H1 (cell line): ENCODE measurements at regions not wholly inside any gene's neighbourhood (a gene's known extent, or its start where the extent isn't known, plus 50 kb on each side); places are given as distances from the start of the nearest gene placed in this dataset.
A peak's percentile ranks its signal among the peaks of the same experiment; 100 is the strongest.

Experiments used
- CTCF ChIA-PET: fragments of 300-600 bp; sonication (Branson Sonifier 250); formaldehyde crosslinking; loops from one replicate; lab custom pipeline; 2021; ENCODE audit not compliant: partially characterized antibody; lab: Charles Lee
- POLR2A ChIA-PET: fragments of 300-600 bp; sonication (Branson Sonifier 250); formaldehyde crosslinking; loops from one replicate; lab custom pipeline; 2021; ENCODE audit warnings: inconsistent platforms; ENCODE audit not compliant: partially characterized antibody; lab: Charles Lee
- DNase-seq, 2 experiments: peaks; one replicate each; pipeline versions ENCODE4 v3.0.0 to v3.0.0-alpha.2; 2010 to 2022; ENCODE audit warnings: low spot score in 2 of 2, low read depth in 1 of 2, mixed read lengths in 1 of 2
- FAIRE-seq: peaks from 2 replicates; lab custom pipeline; 2011; peaks lifted over from hg19 to GRCh38; lab: Jason Lieb, UNC
- H2AFZ ChIP-seq: 2 replicates; pipeline ENCODE4 v1.8.1; 2012; ENCODE audit warnings: low read length, inconsistent platforms
- H2AK5ac ChIP-seq: 2 replicates; pipeline ENCODE4 v1.6.1; 2013; ENCODE audit warnings: low read depth, low read length
- H2BK120ac ChIP-seq: replicated peaks from 2 replicates; pipeline ENCODE3; 2013; ENCODE audit warnings: low read depth, low read length, inconsistent platforms
- H2BK12ac ChIP-seq: 2 replicates; pipeline ENCODE4 v1.6.1; 2013; ENCODE audit warnings: low read depth, low read length
- H2BK15ac ChIP-seq: 2 replicates; pipeline ENCODE4 v1.6.1; 2013; ENCODE audit warnings: low read length
- H2BK20ac ChIP-seq: 2 replicates; pipeline ENCODE4 v1.6.1; 2013; ENCODE audit warnings: low read length
- H2BK5ac ChIP-seq: 2 replicates; pipeline ENCODE4 v1.6.1; 2013; ENCODE audit warnings: low read depth, low read length
- H3K14ac ChIP-seq: 2 replicates; pipeline ENCODE4 v1.6.1; 2013; ENCODE audit warnings: inconsistent platforms; ENCODE audit not compliant: insufficient read length
- H3K18ac ChIP-seq: 2 replicates; pipeline ENCODE4 v1.6.1; 2013; ENCODE audit warnings: low read length; ENCODE audit errors: extremely low read depth
- H3K23ac ChIP-seq: 2 replicates; pipeline ENCODE4 v1.6.1; 2013; ENCODE audit warnings: inconsistent platforms; ENCODE audit not compliant: insufficient read length
- H3K23me2 ChIP-seq: 2 replicates; pipeline ENCODE4 v1.6.1; 2013; ENCODE audit warnings: low read depth, low read length
- H3K27ac ChIP-seq: 2 replicates; pipeline ENCODE4 v1.6.1; 2011; ENCODE audit warnings: low read depth, low read length, inconsistent platforms
- H3K27me3 ChIP-seq, 4 experiments: replicated peaks in 1 of 4; 1 replicate in 1 of 4; 2 replicates in 3 of 4; pipeline versions ENCODE4 v1.6.1 to v1.8.1; 2011 to 2013; ENCODE audit warnings: low read length in 3 of 4, mild to moderate bottlenecking in 3 of 4, inconsistent platforms in 2 of 4, mixed read lengths in 2 of 4, moderate library complexity in 1 of 4; ENCODE audit not compliant: control insufficient read depth in 3 of 4, insufficient read depth in 3 of 4; ENCODE audit errors: extremely low read depth in 1 of 4
- H3K36me3 ChIP-seq, 4 experiments: 2 replicates each; pipeline versions ENCODE4 v1.6.1 to v1.8.1; 2011 to 2013; ENCODE audit warnings: mild to moderate bottlenecking in 4 of 4, low read length in 3 of 4, moderate library complexity in 2 of 4, control low read depth in 1 of 4, inconsistent platforms in 1 of 4; ENCODE audit not compliant: insufficient read depth in 4 of 4, control insufficient read depth in 2 of 4
- H3K4ac ChIP-seq: replicated peaks from 2 replicates; pipeline ENCODE3; 2013; ENCODE audit warnings: low read length, low read depth, mixed read lengths, inconsistent platforms; ENCODE audit not compliant: insufficient read length
- H3K4me1 ChIP-seq, 4 experiments: replicated peaks in 1 of 4; 1 replicate in 1 of 4; 2 replicates in 3 of 4; pipeline versions ENCODE4 v1.6.1 to v1.8.1; 2011 to 2013; ENCODE audit warnings: low read length in 3 of 4, inconsistent platforms in 2 of 4, mixed read lengths in 1 of 4; ENCODE audit not compliant: insufficient read depth in 4 of 4, control insufficient read depth in 3 of 4
- H3K4me2 ChIP-seq, 2 experiments: 2 replicates each; pipeline versions ENCODE4 v1.6.1 to v1.8.1; 2011 to 2013; ENCODE audit warnings: low read depth in 2 of 2, low read length in 2 of 2, control low read depth in 1 of 2, inconsistent platforms in 1 of 2, mild to moderate bottlenecking in 1 of 2; ENCODE audit not compliant: insufficient read depth in 1 of 2
- H3K4me3 ChIP-seq, 4 experiments: fragments of 200-600, 300-600 bp in 1 of 4; sonication (generic), shearing (Covaris generic), sonication (Bioruptor Twin) in 1 of 4; 2 replicates each; pipeline versions ENCODE4 v1.5.1 to v1.8.1; 2011 to 2016; ENCODE audit warnings: low read length in 4 of 4, low read depth in 3 of 4, control low read depth in 2 of 4, inconsistent platforms in 2 of 4, mild to moderate bottlenecking in 2 of 4, mixed read lengths in 1 of 4, moderate library complexity in 1 of 4; ENCODE audit not compliant: insufficient read depth in 2 of 4; ENCODE audit errors: extremely low read depth in 1 of 4
- H3K56ac ChIP-seq: replicated peaks from 2 replicates; pipeline ENCODE3; 2013; ENCODE audit warnings: low read depth, mild to moderate bottlenecking, mixed read lengths, low read length, inconsistent platforms; ENCODE audit not compliant: insufficient read length
- H3K79me1 ChIP-seq: 2 replicates; pipeline ENCODE4 v1.6.1; 2013; ENCODE audit warnings: low read depth, low read length, control low read depth
- H3K79me2 ChIP-seq, 2 experiments: 2 replicates each; pipeline versions ENCODE4 v1.6.1 to v1.8.1; 2012 to 2013; ENCODE audit warnings: low read length in 2 of 2, mild to moderate bottlenecking in 2 of 2, inconsistent platforms in 1 of 2; ENCODE audit not compliant: insufficient read depth in 2 of 2, control insufficient read depth in 1 of 2
- H3K9ac ChIP-seq, 4 experiments: replicated peaks in 1 of 4; 1 replicate in 1 of 4; 2 replicates in 3 of 4; pipeline versions ENCODE4 v1.6.1 to v1.8.1; 2011 to 2013; ENCODE audit warnings: low read depth in 3 of 4, low read length in 3 of 4, control low read depth in 2 of 4, mild to moderate bottlenecking in 2 of 4, moderate library complexity in 2 of 4, inconsistent platforms in 1 of 4; ENCODE audit errors: extremely low read depth in 1 of 4
- H3K9me3 ChIP-seq, 2 experiments: 2 replicates each; pipeline versions ENCODE4 v1.6.1 to v1.8.1; 2012 to 2013; ENCODE audit warnings: mild to moderate bottlenecking in 2 of 2, moderate library complexity in 2 of 2, control low read depth in 1 of 2, inconsistent platforms in 1 of 2, low read depth in 1 of 2, low read length in 1 of 2, mixed read lengths in 1 of 2; ENCODE audit not compliant: insufficient read depth in 2 of 2
- H4K20me1 ChIP-seq, 2 experiments: replicated peaks in 1 of 2; 2 replicates each; pipeline versions ENCODE3 to v1.8.1; 2011 to 2013; ENCODE audit warnings: inconsistent platforms in 2 of 2, low read length in 2 of 2, mild to moderate bottlenecking in 1 of 2; ENCODE audit not compliant: insufficient read depth in 2 of 2, control insufficient read depth in 1 of 2
- H4K5ac ChIP-seq: 2 replicates; pipeline ENCODE4 v1.6.1; 2013; ENCODE audit warnings: low read length, low read depth, mixed read lengths, inconsistent platforms; ENCODE audit not compliant: insufficient read length
- H4K8ac ChIP-seq: 2 replicates; pipeline ENCODE4 v1.8.0; 2013; ENCODE audit warnings: mild to moderate bottlenecking, moderate library complexity, low read length, inconsistent platforms; ENCODE audit not compliant: insufficient read depth; ENCODE audit errors: extremely low read depth
- H4K91ac ChIP-seq: replicated peaks from 2 replicates; pipeline ENCODE3; 2013; ENCODE audit warnings: low read length, mixed read lengths, inconsistent platforms; ENCODE audit not compliant: insufficient read length
- CBX5 ChIP-seq: fragments of 300-800, 300-1000 bp; sonication (generic); IDR thresholded peaks from 2 replicates; pipeline ENCODE4 v1.7.1; 2016; ENCODE audit warnings: antibody characterized with exemption, low read length, low read depth
- EP300 ChIP-seq, 2 experiments: IDR thresholded peaks; 1 replicate in 1 of 2; 2 replicates in 1 of 2; pipeline ENCODE4 v1.6.1; 2011 to 2012; ENCODE audit warnings: low read depth in 2 of 2, low read length in 2 of 2, mild to moderate bottlenecking in 2 of 2, borderline replicate concordance in 1 of 2, inconsistent platforms in 1 of 2, moderate library complexity in 1 of 2
- JUN ChIP-seq: IDR thresholded peaks from 2 replicates; pipeline ENCODE4 v1.6.1; 2011; ENCODE audit warnings: low read depth, mild to moderate bottlenecking, improper control_type of control experiment, low read length
- JUND ChIP-seq: IDR thresholded peaks from 2 replicates; pipeline ENCODE4 v1.6.1; 2011; ENCODE audit warnings: mild to moderate bottlenecking, improper control_type of control experiment, low read length
- PHF8 ChIP-seq: fragments of 200-600 bp; sonication (generic); conservative IDR thresholded peaks from 2 replicates; pipeline ENCODE4 v1.7.1; 2012; ENCODE audit warnings: low read depth, mild to moderate bottlenecking, inconsistent platforms, low read length, moderate library complexity
- RAD21 ChIP-seq, 2 experiments: IDR thresholded peaks in 1 of 2; conservative IDR thresholded peaks in 1 of 2; 2 replicates each; pipeline ENCODE4 v1.6.1; 2011; ENCODE audit warnings: low read depth in 2 of 2, low read length in 2 of 2, improper control_type of control experiment in 1 of 2, inconsistent platforms in 1 of 2, mild to moderate bottlenecking in 1 of 2, moderate library complexity in 1 of 2
- RBBP5 ChIP-seq: IDR thresholded peaks from 2 replicates; pipeline ENCODE4 v1.7.1; 2012; ENCODE audit warnings: low read depth, mild to moderate bottlenecking, inconsistent platforms, low read length, moderate library complexity, borderline replicate concordance
- RFX5 ChIP-seq: IDR thresholded peaks from 2 replicates; pipeline ENCODE4 v1.6.1; 2011; ENCODE audit warnings: low read depth, low read length, improper control_type of control experiment, borderline replicate concordance
- SP1 ChIP-seq: IDR thresholded peaks from 2 replicates; pipeline ENCODE4 v1.6.1; 2011; ENCODE audit warnings: low read depth, low read length
- SRF ChIP-seq: IDR thresholded peaks from 2 replicates; pipeline ENCODE4 v1.6.1; 2011; ENCODE audit warnings: mild to moderate bottlenecking, low read depth, low read length, moderate library complexity
- YY1 ChIP-seq: IDR thresholded peaks from 2 replicates; pipeline ENCODE4 v1.6.1; 2011; ENCODE audit warnings: low read depth, mild to moderate bottlenecking, low read length
- WGBS, 2 experiments: shearing (Covaris generic) in 1 of 2; methylation state at CpG; one replicate each; pipeline versions ENCODE4 v1.1.6 to v1.1.7; 2013 to 2015; ENCODE audit warnings: low lambda C conversion rate in 2 of 2, mixed read lengths in 2 of 2, inconsistent platforms in 1 of 2, low coverage in 1 of 2, missing lambda C conversion rate in 1 of 2; ENCODE audit not compliant: insufficient replicate concordance in 2 of 2, insufficient coverage in 1 of 2, insufficient read length in 1 of 2; ENCODE audit errors: extremely low coverage in 1 of 2, missing lambda C conversion rate in 1 of 2; 5-methylcytosine and 5-hydroxymethylcytosine counted together
- TF ChIP-seq, protein P1 (sequence below): IDR thresholded peaks from 2 replicates; pipeline ENCODE4 v1.6.1; 2012; ENCODE audit warnings: low read length, inconsistent platforms

DNA sequence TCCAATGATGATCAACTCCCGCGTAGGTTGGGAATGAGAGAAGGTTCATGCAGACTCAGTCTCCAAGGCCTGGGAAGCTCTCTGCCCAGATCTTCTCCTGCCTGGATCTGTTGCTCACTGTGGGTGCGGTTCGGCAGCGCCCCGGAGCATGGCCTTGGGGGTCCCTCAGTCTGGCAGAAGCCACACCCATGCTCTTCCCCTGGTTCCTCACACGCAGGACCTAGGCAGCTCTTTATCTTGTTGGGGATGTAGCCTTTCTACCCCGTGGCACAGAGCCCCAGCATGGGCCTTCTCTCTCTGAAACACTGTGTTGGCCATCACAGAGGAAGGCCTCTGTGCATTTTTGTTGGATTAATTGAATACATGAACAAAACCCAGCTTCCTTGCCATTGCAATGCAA lies 1461.6 kb downstream of the BRD1 start:
- H3K14ac ChIP-seq = no peak overlapping the region
- no peaks in the 10 kb centered on the region for H3K9me3 ChIP-seq
- peak overlapping the region; percentile 71; the same call in 1 of the 2 replicates for H2BK12ac ChIP-seq
- H3K23me2 ChIP-seq = peaks cover 7% of the 10 kb centered on the region; the same call in 1 of the 2 replicates
- no peaks in the 10 kb centered on the region for H3K79me2 ChIP-seq
- no peak overlapping the region for H3K4me2 ChIP-seq
- no peak overlapping the region for H3K56ac ChIP-seq
- no peak for FAIRE-seq
- no peak overlapping the region for H3K9ac ChIP-seq
- no peaks in the 10 kb centered on the region for H3K36me3 ChIP-seq
- peaks cover 0 to 2% (median 0%) of the 10 kb centered on the region in 4 experiments; a peak in 1 of 7 replicates for H3K27me3 ChIP-seq
- peak in 1 of 2 experiments; percentile 19 for DNase-seq
- H3K4me1 ChIP-seq = peaks cover 10 to 29% (median 15%) of the 10 kb centered on the region in 4 experiments
- no peak overlapping the region for H4K91ac ChIP-seq
- H3K23ac ChIP-seq = no peak overlapping the region
- H3K4ac ChIP-seq = no peak overlapping the region
- 85% methylated on average over 8 of the region's 8 CpGs; no CpG with 5 or more reads in 1 of the 2 experiments for WGBS, 2 experiments
- no peak overlapping the region; the same call in 1 of the 2 replicates for H2AK5ac ChIP-seq
- no peak overlapping the region for H4K8ac ChIP-seq
- no peak overlapping the region for H4K5ac ChIP-seq
- H3K27ac ChIP-seq = no peak overlapping the region
- H3K18ac ChIP-seq = no peak overlapping the region
- H2BK15ac ChIP-seq = no peak overlapping the region
- H2BK120ac ChIP-seq = no peak overlapping the region
- 0 out of 2 replicates have a peak overlapping the region, but pooled peaks have one; percentile 43 for H2BK20ac ChIP-seq
- no peaks in the 10 kb centered on the region for H4K20me1 ChIP-seq
- H3K79me1 ChIP-seq = no peaks in the 10 kb centered on the region
- ChIA-PET CTCF (interaction anchor here (0.6 to 0.7 kb wide), 2 partner anchors 27 to 28 kb away, joined by 3 read pairs; no protein-coding TSS in a partner anchor), POLR2A (no interaction called here)
- H2AFZ ChIP-seq = no peak overlapping the region
- H2BK5ac ChIP-seq = no peak overlapping the region
- H3K4me3 ChIP-seq = no peak overlapping the region
- TF ChIP-seq JUND = no peak
- TF ChIP-seq JUN = no peak
- TF ChIP-seq YY1 = no peak
- TF ChIP-seq, protein P1, sequence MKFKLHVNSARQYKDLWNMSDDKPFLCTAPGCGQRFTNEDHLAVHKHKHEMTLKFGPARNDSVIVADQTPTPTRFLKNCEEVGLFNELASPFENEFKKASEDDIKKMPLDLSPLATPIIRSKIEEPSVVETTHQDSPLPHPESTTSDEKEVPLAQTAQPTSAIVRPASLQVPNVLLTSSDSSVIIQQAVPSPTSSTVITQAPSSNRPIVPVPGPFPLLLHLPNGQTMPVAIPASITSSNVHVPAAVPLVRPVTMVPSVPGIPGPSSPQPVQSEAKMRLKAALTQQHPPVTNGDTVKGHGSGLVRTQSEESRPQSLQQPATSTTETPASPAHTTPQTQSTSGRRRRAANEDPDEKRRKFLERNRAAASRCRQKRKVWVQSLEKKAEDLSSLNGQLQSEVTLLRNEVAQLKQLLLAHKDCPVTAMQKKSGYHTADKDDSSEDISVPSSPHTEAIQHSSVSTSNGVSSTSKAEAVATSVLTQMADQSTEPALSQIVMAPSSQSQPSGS = no peak
- TF ChIP-seq EP300 (IDR thresholded peaks at IDR 0.05; ENCODE audit: borderline replicate concordance in 1 of 2, low read depth in 2 of 2, low read length in 2 of 2) = no peak
- TF ChIP-seq SP1 = no peak
- no peak for TF ChIP-seq PHF8
- TF ChIP-seq SRF = no peak
- no peak for TF ChIP-seq RAD21 (IDR thresholded peaks at IDR 0.05 in 1 of 2, conservative IDR thresholded peaks at IDR 0.05 in 1 of 2; ENCODE audit: low read depth in 2 of 2, low read length in 2 of 2)
- TF ChIP-seq RBBP5 = no peak
- TF ChIP-seq RFX5 = no peak
- TF ChIP-seq CBX5 = no peak
